H1 (cell line): ENCODE measurements at regions not wholly inside any gene's neighbourhood (a gene's known extent, or its start where the extent isn't known, plus 50 kb on each side); places are given as distances from the start of the nearest gene placed in this dataset.

Experiments
- CTCF ChIP-seq, 3 experiments: IDR thresholded peaks; 1 replicate in 2 of 3; 2 replicates in 1 of 3; pipeline versions ENCODE4 v1.5.1 to v1.6.1; 2011; ENCODE audit warnings: low read length in 3 of 3, mild to moderate bottlenecking in 3 of 3, inconsistent platforms in 2 of 3, low read depth in 1 of 3, moderate library complexity in 1 of 3; ENCODE audit not compliant: insufficient read depth in 1 of 3; ENCODE audit errors: control extremely low read depth in 1 of 3
- MAX ChIP-seq: IDR thresholded peaks from 2 replicates; pipeline ENCODE4 v1.6.1; 2012; ENCODE audit warnings: inconsistent platforms

DNA sequence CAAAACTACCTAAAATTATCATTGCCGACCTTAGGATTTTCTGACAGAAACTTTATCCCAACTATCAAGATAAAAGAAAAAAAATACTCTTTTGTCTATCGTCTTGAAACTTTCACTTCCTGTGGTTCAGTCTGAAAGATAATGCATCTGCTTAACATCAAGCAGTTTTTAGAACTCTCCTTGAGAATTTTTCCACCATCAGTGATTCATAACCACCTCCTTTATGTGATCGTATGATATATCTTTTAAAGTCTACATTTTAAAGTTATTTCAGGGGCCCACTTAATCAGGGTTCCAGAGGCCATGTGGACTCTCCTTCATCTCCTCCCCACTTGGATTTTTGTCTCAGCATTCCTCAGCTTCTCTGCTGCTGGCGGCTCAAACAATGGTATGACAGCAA is 272.8 kb upstream of the TENM3 start:
- TF ChIP-seq CTCF (IDR thresholded peaks at IDR 0.05; ENCODE audit: control extremely low read depth in 1 of 3, insufficient read depth in 1 of 3, low read depth in 1 of 3, low read length in 3 of 3) (no peak), MAX (no peak)
